ENCODE measurements at regions not wholly inside any gene's neighbourhood (a gene's known extent, or its start where the extent isn't known, plus 50 kb on each side); places are given as distances from the start of the nearest gene placed in this dataset.

- no peak for TF ChIP-seq ZSCAN18 (CRISPR knock-in tag; IDR thresholded peaks at IDR 0.05)
- TF ChIP-seq NFE2L1 (CRISPR knock-in tag; IDR thresholded peaks at IDR 0.05): no peak
- no peak for TF ChIP-seq CTCF (IDR thresholded peaks at IDR 0.05)
- no peak for TF ChIP-seq CREB1 (CRISPR knock-in tag; IDR thresholded peaks at IDR 0.05)
- TF ChIP-seq PREB (CRISPR knock-in tag; IDR thresholded peaks at IDR 0.05; ENCODE audit: borderline replicate concordance): no peak
- TF ChIP-seq FOXP4 (CRISPR knock-in tag; IDR thresholded peaks at IDR 0.05): no peak
- no peak for TF ChIP-seq ESRRA (CRISPR knock-in tag; IDR thresholded peaks at IDR 0.05; ENCODE audit: borderline replicate concordance)
- no peak for TF ChIP-seq HMGA2 (CRISPR knock-in tag; IDR thresholded peaks at IDR 0.05)
- no peak for TF ChIP-seq ZNF138 (CRISPR knock-in tag; conservative IDR thresholded peaks at IDR 0.05)
Measured at GRCh38 chr16:16791051-16791450, 412.1 kb downstream of the NPIPA7 start.

All from WTC11 (cell line).